IMR-90 (cell line): ENCODE measurements at regions not wholly inside any gene's neighbourhood (a gene's known extent, or its start where the extent isn't known, plus 50 kb on each side); places are given as distances from the start of the nearest gene placed in this dataset.

ENCODE experiments used
- ATAC-seq: fragments of 200-7000 bp; cut with Tn5 transposase; 2 replicates; pipeline ENCODE4 v1.9.1; 2020; ENCODE audit warnings: low read depth, mild to moderate bottlenecking, moderate library complexity
- BruUV-seq: library from RNA; stranded (reverse); fragments of 400-500 nt; replicated peaks from 2 replicates; lab custom pipeline; 2021; lab: Mats Ljungman, UMichigan
- CTCF ChIA-PET: fragments of 300-600 bp; formaldehyde crosslinking; extraction: SDS; loops from one replicate; lab custom pipeline; 2021; ENCODE audit warnings: antibody characterized with exemption; lab: Yijun Ruan, JAX
- POLR2A ChIA-PET: fragments of 300-600 bp; sonication (Branson Sonifier 250); formaldehyde crosslinking; loops from one replicate; lab custom pipeline; 2022; ENCODE audit warnings: antibody characterized with exemption; ENCODE audit not compliant: unreplicated experiment; lab: Charles Lee
- DNase-seq: peaks from one replicate; pipeline ENCODE4 v3.0.0; 2013
- H2AFZ ChIP-seq: replicated peaks from 2 replicates; pipeline ENCODE3; 2013; ENCODE audit warnings: low read length, mild to moderate bottlenecking; ENCODE audit not compliant: poor library complexity
- H2AK5ac ChIP-seq: 2 replicates; pipeline ENCODE4 v1.6.1; 2013; ENCODE audit warnings: low read depth, low read length, inconsistent platforms
- H2AK9ac ChIP-seq: replicated peaks from 2 replicates; pipeline ENCODE3; 2013; ENCODE audit warnings: mild to moderate bottlenecking, low read depth, low read length, moderate library complexity; ENCODE audit not compliant: poor library complexity
- H2BK120ac ChIP-seq: 2 replicates; pipeline ENCODE4 v1.6.1; 2013; ENCODE audit warnings: low read depth, low read length, inconsistent platforms
- H2BK15ac ChIP-seq: 3 replicates; pipeline ENCODE4 v1.6.1; 2013; ENCODE audit warnings: low read depth, low read length, inconsistent platforms
- H2BK20ac ChIP-seq: 2 replicates; pipeline ENCODE4 v1.6.1; 2013; ENCODE audit warnings: low read depth, mild to moderate bottlenecking, inconsistent platforms, low read length, moderate library complexity
- H2BK5ac ChIP-seq: 2 replicates; pipeline ENCODE4 v1.6.1; 2013; ENCODE audit warnings: mild to moderate bottlenecking, low read depth, low read length, inconsistent platforms; ENCODE audit not compliant: poor library complexity, severe bottlenecking
- H3K14ac ChIP-seq: replicated peaks from 2 replicates; pipeline ENCODE4 v1.6.1; 2013; ENCODE audit warnings: low read depth, low read length, inconsistent platforms
- H3K18ac ChIP-seq: 2 replicates; pipeline ENCODE4 v1.6.1; 2013; ENCODE audit warnings: low read depth, low read length, control low read depth
- H3K23ac ChIP-seq: 2 replicates; pipeline ENCODE4 v1.6.1; 2013; ENCODE audit warnings: low read depth, low read length, inconsistent platforms
- H3K27ac ChIP-seq: 2 replicates; pipeline ENCODE4 v1.5.1; 2013; ENCODE audit warnings: mild to moderate bottlenecking, control low read depth, low read length; ENCODE audit not compliant: insufficient read depth
- H3K27me3 ChIP-seq: 2 replicates; pipeline ENCODE4 v1.6.1; 2013; ENCODE audit warnings: low read length; ENCODE audit not compliant: control insufficient read depth, insufficient read depth
- H3K36me3 ChIP-seq: 2 replicates; pipeline ENCODE4 v1.6.1; 2013; ENCODE audit warnings: low read length, mixed read lengths; ENCODE audit not compliant: control insufficient read depth, insufficient read depth
- H3K4ac ChIP-seq: 2 replicates; pipeline ENCODE4 v1.6.1; 2013; ENCODE audit warnings: low read depth, low read length, inconsistent platforms
- H3K4me1 ChIP-seq: 2 replicates; pipeline ENCODE4 v1.6.1; 2013; ENCODE audit warnings: low read length, mixed read lengths; ENCODE audit not compliant: control insufficient read depth, insufficient read depth
- H3K4me2 ChIP-seq: 2 replicates; pipeline ENCODE4 v1.6.1; 2013; ENCODE audit warnings: low read depth, mild to moderate bottlenecking, control low read depth, low read length, moderate library complexity
- H3K4me3 ChIP-seq: 2 replicates; pipeline ENCODE4 v1.5.1; 2013; ENCODE audit warnings: low read depth, mild to moderate bottlenecking, control low read depth, low read length, moderate library complexity; ENCODE audit not compliant: insufficient read depth
- H3K56ac ChIP-seq: 2 replicates; pipeline ENCODE4 v1.6.1; 2013; ENCODE audit warnings: low read length, inconsistent platforms; ENCODE audit not compliant: insufficient read depth; ENCODE audit errors: extremely low read depth
- H3K79me1 ChIP-seq, 2 experiments: 2 replicates each; pipeline ENCODE4 v1.6.1; 2013; ENCODE audit warnings: low read length in 2 of 2, inconsistent platforms in 1 of 2, low read depth in 1 of 2
- H3K9ac ChIP-seq: 2 replicates; pipeline ENCODE4 v1.6.1; 2013; ENCODE audit warnings: low read depth, low read length, control low read depth
- H3K9me1 ChIP-seq: 2 replicates; pipeline ENCODE4 v1.6.1; 2013; ENCODE audit warnings: low read length, inconsistent platforms; ENCODE audit not compliant: insufficient read depth
- H3K9me3 ChIP-seq: 2 replicates; pipeline ENCODE4 v1.6.1; 2013; ENCODE audit warnings: low read length; ENCODE audit not compliant: control insufficient read depth, insufficient read depth
- H4K20me1 ChIP-seq: 2 replicates; pipeline ENCODE4 v1.6.1; 2013; ENCODE audit warnings: low read length, inconsistent platforms; ENCODE audit not compliant: insufficient read depth
- H4K5ac ChIP-seq: 2 replicates; pipeline ENCODE4 v1.6.1; 2013; ENCODE audit warnings: mild to moderate bottlenecking, low read depth, low read length, control low read depth
- H4K8ac ChIP-seq, 2 experiments: 2 replicates each; pipeline ENCODE4 v1.6.1; 2013; ENCODE audit warnings: low read depth in 2 of 2, low read length in 2 of 2, control low read depth in 1 of 2, inconsistent platforms in 1 of 2
- H4K91ac ChIP-seq: 2 replicates; pipeline ENCODE4 v1.6.1; 2013; ENCODE audit warnings: low read depth, low read length, inconsistent platforms; ENCODE audit not compliant: insufficient read depth
- BHLHE40 ChIP-seq: fragments of 150-350 bp; IDR thresholded peaks from 2 replicates; pipeline ENCODE4 v1.6.1; 2016; ENCODE audit warnings: mild to moderate bottlenecking, low read depth, low read length
- dilution Hi-C: fragments of 300-500 bp; cut with HindIII; formaldehyde crosslinking; loops from one replicate; pipeline ENCODE4 v1.14.3; 2018; ENCODE audit warnings: low sequenced_read_pairs; ENCODE audit not compliant: unreplicated experiment
- in situ Hi-C: fragments of 300-500 bp; cut with MboI; formaldehyde crosslinking; loops from 3 replicates; pipeline ENCODE4 v1.14.3; 2019; ENCODE audit warnings: low sequenced_read_pairs, inconsistent platforms, mixed read lengths
- intact Hi-C: fragments of 100-400 bp; cut with micrococcal nuclease; formaldehyde crosslinking; loops from 2 replicates; pipeline ENCODE4 v1.10.0; 2022

DNA sequence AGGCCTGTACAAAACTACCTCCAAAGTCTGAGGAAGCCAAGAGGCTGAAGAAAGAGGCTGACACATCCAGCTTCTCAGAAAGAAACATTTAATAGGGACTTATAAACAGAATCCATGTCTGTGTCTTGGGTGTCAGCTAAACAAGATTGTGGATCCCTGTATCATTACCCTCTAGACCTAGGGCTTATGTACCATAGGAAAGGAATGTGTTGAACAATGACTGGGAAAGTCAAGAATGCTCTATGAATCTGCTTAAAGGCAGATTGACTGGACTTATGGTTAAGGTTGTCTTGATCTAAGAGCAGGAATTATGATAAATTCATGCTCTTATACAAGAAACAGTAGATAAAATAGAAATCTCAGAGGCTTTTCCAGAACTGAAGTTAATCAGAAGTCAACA, 335.7 kb upstream of the RPS23 start:
- BruUV-seq, result no TSS peak
- Histone ChIP-seq H2BK120ac (no peak overlapping the region), H2BK15ac (no peak overlapping the region), H2AK5ac (no peak overlapping the region), H3K79me1 (no peaks in the 10 kb centered on the region), H4K8ac (no peak overlapping the region), H3K36me3 (no peaks in the 10 kb centered on the region), H3K9me3 (no peaks in the 10 kb centered on the region), H3K14ac (no peak overlapping the region), H2BK20ac (no peak overlapping the region), H3K9ac (no peak overlapping the region), H3K4me3 (no peak overlapping the region), H3K4ac (no peak overlapping the region), H4K20me1 (no peaks in the 10 kb centered on the region), H3K9me1 (no peaks in the 10 kb centered on the region), H2AK9ac (no peak overlapping the region), H3K4me2 (no peak overlapping the region), H3K23ac (no peak overlapping the region), H3K27ac (no peak overlapping the region), H4K91ac (no peak overlapping the region), H3K27me3 (no peaks in the 10 kb centered on the region), H2BK5ac (no peak overlapping the region), H4K5ac (no peak overlapping the region), H3K18ac (no peak overlapping the region), H3K4me1 (no peaks in the 10 kb centered on the region), H2AFZ (no peak overlapping the region), H3K56ac (no peak overlapping the region)
- intact Hi-C loops (no loop called here), dilution Hi-C loops (no loop called here), in situ Hi-C loops (no loop called here)
- ATAC-seq, result no peak
- DNase-seq, result peak; percentile 10
- TF ChIP-seq BHLHE40, result no peak
- CTCF ChIA-PET, result no interaction called here
- POLR2A ChIA-PET, result no interaction called here
